CD14-positive monocyte (primary cell): ENCODE measurements at regions not wholly inside any gene's neighbourhood (a gene's known extent, or its start where the extent isn't known, plus 50 kb on each side); places are given as distances from the start of the nearest gene placed in this dataset.

Experiments
- DNase-seq, 3 donors: peaks; one replicate each; pipeline ENCODE4 v3.0.0-alpha.2; 2011 to 2022
- H2AFZ ChIP-seq: 2 replicates; pipeline ENCODE4 v1.6.0; 2012; ENCODE audit warnings: mild to moderate bottlenecking, low read depth, low read length, inconsistent platforms; ENCODE audit not compliant: insufficient read depth, poor library complexity, severe bottlenecking
- H3K27ac ChIP-seq, 2 donors: 1 replicate in 1 of 2; 2 replicates in 1 of 2; pipeline ENCODE4 v1.5.1; 2012 to 2013; ENCODE audit warnings: low read length in 2 of 2, control low read depth in 1 of 2, inconsistent platforms in 1 of 2, low read depth in 1 of 2, mild to moderate bottlenecking in 1 of 2
- H3K27me3 ChIP-seq, 2 donors: one replicate each; pipeline versions ENCODE4 v1.6.0 to v1.6.1; 2011 to 2013; ENCODE audit warnings: low read length in 2 of 2; ENCODE audit not compliant: control insufficient read depth in 2 of 2, insufficient read depth in 2 of 2
- H3K36me3 ChIP-seq, 2 donors: replicated peaks in 1 of 2; 1 replicate in 1 of 2; 2 replicates in 1 of 2; pipeline versions ENCODE4 v1.5.1 to v1.6.1; 2012 to 2013; ENCODE audit warnings: low read length in 2 of 2, control low read depth in 1 of 2, inconsistent platforms in 1 of 2, mild to moderate bottlenecking in 1 of 2; ENCODE audit not compliant: insufficient read depth in 2 of 2, control insufficient read depth in 1 of 2
- H3K4me1 ChIP-seq, 2 donors: 1 replicate in 1 of 2; 2 replicates in 1 of 2; pipeline versions ENCODE4 v1.5.1 to v1.6.1; 2012 to 2013; ENCODE audit warnings: low read length in 2 of 2, control low read depth in 1 of 2, inconsistent platforms in 1 of 2, mild to moderate bottlenecking in 1 of 2, moderate library complexity in 1 of 2; ENCODE audit not compliant: insufficient read depth in 2 of 2, control insufficient read depth in 1 of 2
- H3K4me2 ChIP-seq: replicated peaks from 2 replicates; pipeline ENCODE3; 2012; ENCODE audit warnings: low read length, moderate library complexity, mild to moderate bottlenecking; ENCODE audit not compliant: poor library complexity, severe bottlenecking; ENCODE audit errors: extremely low read depth
- H3K4me3 ChIP-seq, 3 experiments: fragments of 200-600 bp in 1 of 3; sonication (generic) in 1 of 3; replicated peaks in 1 of 3; 1 replicate in 2 of 3; 2 replicates in 1 of 3; pipeline ENCODE4 v1.5.1; 2011 to 2013; ENCODE audit warnings: low read length in 3 of 3, mild to moderate bottlenecking in 3 of 3, control low read depth in 2 of 3, low read depth in 2 of 3, inconsistent platforms in 1 of 3, moderate library complexity in 1 of 3
- H3K79me2 ChIP-seq: 2 replicates; pipeline ENCODE4 v1.6.0; 2012; ENCODE audit warnings: mild to moderate bottlenecking, control low read depth, inconsistent platforms, low read length, moderate library complexity; ENCODE audit not compliant: insufficient read depth
- H3K9ac ChIP-seq: 2 replicates; pipeline ENCODE4 v1.6.0; 2017; ENCODE audit warnings: low read length, mild to moderate bottlenecking; ENCODE audit not compliant: insufficient read depth, poor library complexity, severe bottlenecking
- H3K9me3 ChIP-seq, 2 donors: replicated peaks in 1 of 2; 1 replicate in 1 of 2; 2 replicates in 1 of 2; pipeline versions ENCODE4 v1.5.1 to v1.6.1; 2012 to 2013; ENCODE audit warnings: low read length in 2 of 2, control low read depth in 1 of 2; ENCODE audit not compliant: control insufficient read depth in 1 of 2, insufficient read depth in 1 of 2
- H4K20me1 ChIP-seq: 2 replicates; pipeline ENCODE4 v1.6.0; 2012; ENCODE audit warnings: mild to moderate bottlenecking, low read length, control low read depth, moderate library complexity; ENCODE audit not compliant: insufficient read depth
- H3K27ac Mint-ChIP-seq, 7 donors: one replicate each; pipeline ENCODE4 v1.8.0; 2020; ENCODE audit warnings: mild to moderate bottlenecking in 7 of 7, mixed read lengths in 7 of 7, moderate library complexity in 6 of 7, inconsistent platforms in 2 of 7
- H3K27me3 Mint-ChIP-seq, 3 donors: one replicate each; pipeline ENCODE4 v1.8.0; 2021 to 2022; ENCODE audit warnings: low read depth in 3 of 3, mild to moderate bottlenecking in 3 of 3, mixed read lengths in 3 of 3, moderate library complexity in 3 of 3, inconsistent platforms in 1 of 3
- H3K36me3 Mint-ChIP-seq, 2 donors: one replicate each; pipeline ENCODE4 v1.8.0; 2020; ENCODE audit warnings: mixed read lengths in 2 of 2, inconsistent platforms in 1 of 2, mild to moderate bottlenecking in 1 of 2
- H3K4me1 Mint-ChIP-seq: one replicate; pipeline ENCODE4 v1.8.0; 2020; ENCODE audit warnings: mild to moderate bottlenecking, mixed read lengths
- H3K4me3 Mint-ChIP-seq, 2 donors: one replicate each; pipeline ENCODE4 v1.8.0; 2020; ENCODE audit warnings: mild to moderate bottlenecking in 2 of 2, mixed read lengths in 2 of 2, moderate library complexity in 1 of 2
- H3K9me3 Mint-ChIP-seq, 7 donors: one replicate each; pipeline ENCODE4 v1.8.0; 2020 to 2022; ENCODE audit warnings: mixed read lengths in 7 of 7, mild to moderate bottlenecking in 6 of 7, moderate library complexity in 6 of 7, inconsistent platforms in 2 of 7
- whole genome bisulfite sequencing: methylation state at CpG from one replicate; pipeline ENCODE4 v1.1.5; 2013; ENCODE audit warnings: missing lambda C conversion rate; ENCODE audit not compliant: insufficient coverage; 5-methylcytosine and 5-hydroxymethylcytosine counted together
- intact Hi-C, 2 donors: fragments of 100-400 bp; cut with micrococcal nuclease; formaldehyde crosslinking; loops; one replicate each; pipeline versions ENCODE4 v1.15.0 to v1.15.1; 2023
- TF ChIP-seq, protein P1 (sequence below): fragments of 200-600 bp; IDR thresholded peaks from one replicate; pipeline ENCODE4 v1.8.0; 2022; ENCODE audit warnings: antibody characterized with exemption, mild to moderate bottlenecking

DNA sequence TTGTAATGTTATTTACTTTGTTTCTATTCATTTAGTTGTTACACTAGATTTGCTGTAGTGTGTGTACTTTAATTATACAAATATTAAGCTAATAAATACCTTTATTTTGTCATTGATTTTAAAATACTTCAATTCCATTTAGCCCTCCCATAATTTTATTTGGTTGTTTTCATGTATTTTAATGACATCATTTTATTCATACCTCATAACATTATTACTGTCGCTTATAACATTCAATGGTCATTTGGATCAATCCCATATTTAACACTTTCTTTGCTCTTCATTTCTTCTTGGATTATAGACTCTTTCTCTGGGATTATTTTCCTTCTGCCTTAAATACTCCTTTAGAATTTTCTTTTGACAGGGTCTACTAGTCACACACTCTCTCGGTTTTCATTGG, 86.6 kb upstream of the CAND1 start:
- Histone ChIP-seq H3K79me2 (no peaks in the 10 kb centered on the region), H3K4me2 (no peak overlapping the region), H3K27me3 (no peaks in the 10 kb centered on the region), H3K4me1 (no peaks in the 10 kb centered on the region), H3K4me3 (no peak overlapping the region), H3K27ac (no peak overlapping the region), H3K9ac (no peak overlapping the region), H4K20me1 (no peaks in the 10 kb centered on the region), H3K36me3 (no peaks in the 10 kb centered on the region), H2AFZ (no peak overlapping the region), H3K9me3 (no peaks in the 10 kb centered on the region)
- TF ChIP-seq, protein P1, sequence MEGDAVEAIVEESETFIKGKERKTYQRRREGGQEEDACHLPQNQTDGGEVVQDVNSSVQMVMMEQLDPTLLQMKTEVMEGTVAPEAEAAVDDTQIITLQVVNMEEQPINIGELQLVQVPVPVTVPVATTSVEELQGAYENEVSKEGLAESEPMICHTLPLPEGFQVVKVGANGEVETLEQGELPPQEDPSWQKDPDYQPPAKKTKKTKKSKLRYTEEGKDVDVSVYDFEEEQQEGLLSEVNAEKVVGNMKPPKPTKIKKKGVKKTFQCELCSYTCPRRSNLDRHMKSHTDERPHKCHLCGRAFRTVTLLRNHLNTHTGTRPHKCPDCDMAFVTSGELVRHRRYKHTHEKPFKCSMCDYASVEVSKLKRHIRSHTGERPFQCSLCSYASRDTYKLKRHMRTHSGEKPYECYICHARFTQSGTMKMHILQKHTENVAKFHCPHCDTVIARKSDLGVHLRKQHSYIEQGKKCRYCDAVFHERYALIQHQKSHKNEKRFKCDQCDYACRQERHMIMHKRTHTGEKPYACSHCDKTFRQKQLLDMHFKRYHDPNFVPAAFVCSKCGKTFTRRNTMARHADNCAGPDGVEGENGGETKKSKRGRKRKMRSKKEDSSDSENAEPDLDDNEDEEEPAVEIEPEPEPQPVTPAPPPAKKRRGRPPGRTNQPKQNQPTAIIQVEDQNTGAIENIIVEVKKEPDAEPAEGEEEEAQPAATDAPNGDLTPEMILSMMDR, result no peak
- intact Hi-C loops, result no loop called here
- Mint-ChIP-seq H3K9me3 (peaks cover 0 to 5% (median 0%) of the 10 kb centered on the region in 7 donors), H3K4me3 (no peak overlapping the region), H3K36me3 (no peaks in the 10 kb centered on the region), H3K4me1 (no peaks in the 10 kb centered on the region), H3K27ac (no peak overlapping the region), H3K27me3 (peaks cover 0 to 4% (median 2%) of the 10 kb centered on the region in 3 donors)
- no peak for DNase-seq
- WGBS, result no CpG with 5 or more reads among the region's 2 CpGs

DNA sequence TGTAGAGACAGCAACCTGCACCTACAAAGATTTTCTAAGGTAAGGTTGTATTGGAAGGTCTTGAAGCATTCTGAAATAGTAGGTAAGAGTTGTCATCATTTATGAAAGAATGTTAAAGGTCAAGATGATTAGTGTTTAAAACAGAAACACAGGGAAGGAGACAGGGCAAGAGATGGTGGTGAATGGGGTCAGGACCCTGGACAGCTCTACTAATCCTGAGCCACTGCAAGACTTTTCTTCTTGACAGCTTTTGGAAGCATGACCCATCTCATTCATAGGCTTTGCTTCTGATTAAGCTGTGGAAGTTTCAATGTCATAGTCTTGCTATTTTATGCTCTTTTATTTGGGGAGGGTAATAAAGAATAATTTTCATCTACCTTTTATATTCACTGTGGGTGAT, 75.5 kb upstream of the CAND1 start:
- Mint-ChIP-seq H3K4me1 (no peaks in the 10 kb centered on the region), H3K4me3 (no peak overlapping the region), H3K9me3 (peaks cover 0 to 8% (median 0%) of the 10 kb centered on the region in 7 donors), H3K27ac (no peak overlapping the region), H3K27me3 (peaks cover 0 to 5% (median 4%) of the 10 kb centered on the region in 3 donors), H3K36me3 (no peaks in the 10 kb centered on the region)
- Histone ChIP-seq H3K27me3 (no peaks in the 10 kb centered on the region), H3K36me3 (no peaks in the 10 kb centered on the region), H2AFZ (no peak overlapping the region), H3K9me3 (no peaks in the 10 kb centered on the region), H3K4me2 (no peak overlapping the region), H3K27ac (no peak overlapping the region), H3K79me2 (no peaks in the 10 kb centered on the region), H4K20me1 (no peaks in the 10 kb centered on the region), H3K4me1 (no peaks in the 10 kb centered on the region), H3K4me3 (no peak overlapping the region), H3K9ac (no peak overlapping the region)
- intact Hi-C loops, result no loop called here
- TF ChIP-seq, protein P1, result no peak
- DNase-seq, result no peak
